GM19438 (cell line): ENCODE measurements at regions not wholly inside any gene's neighbourhood (a gene's known extent, or its start where the extent isn't known, plus 50 kb on each side); places are given as distances from the start of the nearest gene placed in this dataset.
"Not testable (repeated sequence)": the region's sequence is repeated elsewhere in the genome, so short reads cannot be mapped to it uniquely, and the experiment has no call there.

ENCODE experiments used
- ATAC-seq: cut with Tn5 transposase; IDR thresholded peaks from one replicate; pipeline ENCODE4 v1.9.1; 2021; ENCODE audit warnings: low read depth; ENCODE audit not compliant: unreplicated experiment

DNA sequence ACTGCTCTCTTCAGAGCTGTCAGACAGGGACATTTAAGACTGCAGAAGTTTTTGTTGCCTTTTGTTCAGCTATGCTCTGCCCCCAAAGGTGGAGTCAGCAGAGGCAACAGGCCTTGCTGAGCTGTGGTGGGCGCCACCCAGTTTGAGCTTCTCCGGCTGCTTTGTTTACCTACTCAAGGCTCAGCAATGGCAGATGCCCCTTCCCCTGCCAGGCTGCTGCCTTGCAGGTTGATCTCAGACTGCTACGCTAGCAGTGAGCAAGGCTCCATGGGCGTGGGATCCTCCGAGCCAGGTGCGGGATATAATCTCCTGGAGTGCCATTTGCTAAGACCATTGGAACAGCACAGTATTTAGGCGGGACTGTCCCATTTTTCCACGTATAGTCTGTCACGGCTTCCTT is 371.4 kb upstream of the AMOT start:
- ATAC-seq: no peak

DNA sequence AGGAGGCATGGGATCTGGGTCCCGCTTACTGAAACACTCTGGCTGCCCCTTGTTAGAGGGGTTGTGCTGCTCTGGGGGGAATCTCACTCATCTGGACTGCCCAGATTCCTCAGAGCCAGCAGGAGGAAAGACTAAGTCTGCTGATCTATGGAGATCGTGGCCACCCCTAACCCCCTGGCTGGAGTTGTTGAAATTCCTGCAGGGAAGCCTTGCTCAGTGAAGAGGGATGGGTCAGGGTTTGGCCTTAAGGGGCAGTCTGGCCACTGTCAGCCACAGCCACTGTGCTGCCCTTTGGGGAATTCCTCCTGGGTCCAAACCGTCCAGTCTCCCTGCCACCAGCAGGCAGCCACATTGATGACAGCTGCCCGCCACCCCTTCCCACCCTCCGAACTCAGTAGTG is 362.0 kb upstream of the AMOT start:
- no peak for ATAC-seq

DNA sequence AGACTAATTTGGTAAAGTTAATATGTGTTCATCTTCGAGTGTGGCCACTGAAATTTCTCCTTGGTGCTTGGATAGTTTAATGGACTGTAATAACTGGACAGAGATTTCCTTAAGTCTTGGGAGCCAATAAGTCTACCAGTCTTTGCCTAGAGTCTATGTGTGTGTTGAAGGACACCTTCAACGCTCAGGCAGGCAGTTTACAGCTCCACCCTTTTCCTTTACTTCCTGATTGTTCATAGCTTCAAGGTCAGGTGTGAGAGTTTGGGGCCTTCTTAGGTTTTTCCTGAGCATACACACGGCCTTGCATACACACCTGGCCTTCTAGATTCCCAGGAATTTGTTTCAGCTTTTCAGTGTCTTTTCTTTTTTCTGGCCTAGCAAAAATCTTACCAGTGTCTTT is 355.3 kb upstream of the AMOT start:
- no peak for ATAC-seq

DNA sequence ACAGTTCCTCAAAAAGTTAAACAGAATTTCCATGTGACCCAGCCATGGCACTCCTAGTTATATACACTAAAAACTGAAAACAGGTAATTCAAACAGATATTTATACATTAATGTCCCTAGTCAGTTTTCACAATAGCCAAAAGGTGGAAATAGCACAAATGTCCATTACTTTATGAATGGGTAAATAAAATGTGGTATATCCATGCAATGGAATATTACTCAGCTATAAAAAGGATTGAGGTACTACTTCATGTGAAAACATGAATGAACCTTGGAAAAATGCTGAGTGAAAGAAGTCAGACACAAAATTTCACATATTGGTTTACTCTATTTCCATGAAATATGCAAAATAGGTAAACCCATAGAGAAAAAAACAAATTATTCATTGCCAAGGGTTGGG is 351.8 kb upstream of the AMOT start:
- no peak for ATAC-seq

DNA sequence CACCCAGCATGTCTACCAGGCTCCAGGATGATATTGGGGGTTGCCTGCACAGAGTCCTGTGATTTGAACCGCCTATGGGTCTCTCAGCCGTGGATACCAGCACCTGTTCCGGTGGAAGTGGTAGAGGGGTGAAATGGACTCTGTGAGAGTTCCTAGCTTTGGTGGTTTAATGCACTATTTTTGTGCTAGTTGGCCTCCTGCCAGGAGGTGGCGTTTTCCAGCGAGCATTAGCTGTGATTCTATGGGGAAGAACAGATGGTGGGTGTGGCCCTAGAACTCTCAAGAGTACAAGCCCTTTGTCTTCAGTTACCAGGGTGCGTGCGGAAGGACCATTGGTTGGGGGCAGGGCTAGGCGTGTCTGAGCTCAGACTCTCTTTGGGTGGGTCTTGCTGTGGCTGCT is 316.9 kb upstream of the AMOT start:
- ATAC-seq: no peak

DNA sequence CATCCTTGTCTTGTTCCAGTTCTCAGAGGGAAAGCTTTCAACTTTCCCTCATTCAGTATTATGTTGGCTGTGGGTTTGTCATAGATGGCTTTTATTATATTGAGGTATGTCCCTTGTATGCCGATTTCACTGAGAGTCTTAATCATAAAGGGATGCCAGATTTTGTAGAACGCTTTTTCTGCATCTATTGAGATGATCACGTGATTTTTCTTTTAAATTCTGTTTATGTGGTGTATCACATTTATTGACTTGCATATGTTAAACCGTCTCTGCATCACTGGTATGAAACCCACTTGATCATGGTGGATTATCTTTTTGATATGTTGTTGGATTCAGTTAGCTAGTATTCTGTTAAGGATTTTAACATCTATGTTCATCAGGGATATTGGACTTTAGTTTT is 313.7 kb upstream of the AMOT start:
- ATAC-seq: not testable (repeated sequence)

DNA sequence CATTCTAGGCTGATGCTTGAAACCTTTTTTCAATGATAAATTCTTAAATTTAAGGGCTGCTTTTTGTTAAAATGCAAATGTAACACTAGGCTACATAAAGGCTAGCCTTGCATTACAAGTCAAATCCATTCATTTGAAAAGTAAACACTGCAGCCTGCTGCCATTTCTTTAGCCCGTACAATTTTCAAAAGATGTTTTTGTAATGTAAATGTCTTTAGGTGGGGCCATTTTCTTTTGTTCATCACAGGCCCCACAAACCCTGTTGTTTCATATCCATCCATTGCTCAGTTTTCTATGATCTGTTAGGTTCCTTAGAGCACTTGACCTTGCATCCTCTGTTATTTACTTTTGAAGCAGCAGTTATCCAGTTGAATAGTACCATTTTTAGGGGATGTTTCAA is 296.2 kb upstream of the AMOT start:
- ATAC-seq: no peak

DNA sequence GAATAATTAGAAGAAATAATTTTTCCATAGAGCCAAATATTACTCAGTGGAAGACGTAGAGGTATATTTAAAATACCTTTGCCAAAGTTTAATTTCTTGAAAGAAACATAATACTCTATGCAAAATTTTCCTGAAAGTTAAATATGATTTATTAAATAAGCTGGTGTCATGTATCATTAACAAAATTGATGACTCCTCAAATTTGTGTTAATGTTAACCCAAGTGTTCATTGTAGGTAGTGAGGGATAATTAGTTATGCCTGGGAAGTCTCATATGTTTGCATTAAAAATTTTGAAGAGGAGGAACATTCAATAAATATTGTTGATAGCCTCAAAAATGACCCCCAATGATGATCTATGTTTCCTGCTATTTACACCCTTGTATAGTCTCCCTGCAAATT is 292.7 kb upstream of the AMOT start:
- ATAC-seq: no peak

DNA sequence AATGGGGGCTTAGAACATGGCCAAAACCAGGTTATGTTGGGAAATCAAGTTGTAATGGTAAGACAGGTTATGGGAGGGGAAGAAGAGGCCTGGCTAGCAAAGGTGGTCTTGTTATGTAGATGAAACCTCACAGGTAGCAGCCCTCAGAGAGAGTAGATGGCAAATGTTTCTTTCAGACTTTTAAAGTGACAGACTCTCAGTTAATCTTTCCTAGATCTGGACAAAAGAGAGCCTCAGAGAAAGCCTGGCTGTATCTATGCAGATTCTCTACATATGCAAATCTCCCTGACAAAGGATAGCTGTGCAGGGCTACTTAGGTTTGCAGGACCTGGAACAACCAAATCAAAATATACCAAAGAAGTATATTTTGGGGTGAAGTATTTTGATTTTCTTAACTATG is 284.1 kb upstream of the AMOT start:
- no peak for ATAC-seq

DNA sequence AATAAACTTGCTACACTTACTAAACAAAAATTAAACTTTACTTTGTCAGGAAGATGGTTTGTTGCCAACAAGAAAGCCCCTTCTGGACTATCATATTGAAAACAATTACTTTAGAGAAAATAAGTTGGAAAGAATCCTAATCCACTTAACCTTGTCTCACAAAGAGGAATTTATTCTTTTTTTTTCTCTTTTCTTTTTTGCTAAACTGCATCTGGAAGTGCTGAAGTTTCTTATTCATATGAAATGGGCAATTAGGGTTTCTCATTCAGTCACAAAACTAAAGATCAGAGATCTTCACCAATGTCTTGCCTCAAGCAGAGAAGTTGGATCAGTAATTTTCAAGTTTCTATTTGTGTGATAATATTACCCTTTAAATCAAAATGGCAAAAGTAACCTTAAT is 234.9 kb upstream of the AMOT start:
- ATAC-seq: no peak

DNA sequence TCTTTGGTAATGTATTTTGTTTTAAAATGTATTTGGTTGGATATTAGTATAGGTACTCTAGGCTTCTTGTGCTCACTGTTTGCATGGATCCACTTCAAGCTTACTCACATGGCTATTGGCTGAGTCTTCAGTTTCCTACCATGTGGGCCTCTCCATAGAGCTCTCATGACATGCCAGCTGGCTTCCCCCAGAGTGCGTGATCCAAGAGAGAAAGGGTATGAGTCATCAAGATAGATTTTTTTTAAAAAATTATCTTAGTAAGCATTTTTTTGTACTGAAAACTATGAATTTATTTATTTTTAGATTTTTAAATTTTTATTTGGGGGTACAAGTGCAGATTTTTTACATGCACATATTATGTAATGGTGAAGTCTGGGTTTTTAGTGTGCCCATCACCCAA is 219.1 kb upstream of the AMOT start:
- ATAC-seq: no peak

DNA sequence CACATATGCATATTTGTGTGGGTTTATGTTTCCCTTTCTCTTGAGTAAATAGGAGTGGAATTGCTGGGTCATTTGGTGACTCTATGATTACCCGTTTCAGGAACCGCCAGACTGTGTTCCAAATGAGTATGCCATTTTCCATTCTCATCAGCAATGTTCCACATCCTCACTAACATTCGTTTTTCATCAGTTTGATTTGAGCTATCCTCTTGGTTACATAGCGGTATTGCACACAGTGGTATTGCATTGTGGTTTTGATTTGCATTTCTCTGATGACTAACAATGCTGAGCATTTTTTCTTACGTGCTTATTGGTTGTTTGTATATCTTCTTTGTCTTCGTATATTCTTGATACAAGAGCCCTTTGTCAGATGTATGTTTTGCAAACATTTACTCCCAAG is 218.0 kb upstream of the AMOT start:
- no peak for ATAC-seq

DNA sequence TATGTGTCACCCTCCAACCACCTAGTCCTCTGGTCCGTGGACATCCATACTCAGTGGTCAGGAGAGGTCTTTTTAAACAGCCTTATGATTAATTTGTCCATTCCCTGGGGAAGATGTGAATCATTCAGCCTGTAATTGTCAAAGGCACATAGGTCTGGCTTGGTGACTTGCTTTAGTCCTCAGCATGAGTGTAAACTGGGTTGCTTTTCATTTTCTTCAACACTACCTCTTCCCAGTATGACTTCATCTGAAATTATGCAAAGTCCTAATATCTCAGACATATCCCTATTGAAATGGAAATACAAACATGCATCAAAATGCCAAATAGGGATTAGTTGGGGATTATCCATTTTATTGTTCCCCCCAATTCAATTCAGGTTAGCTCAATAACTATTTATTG is 208.3 kb upstream of the AMOT start:
- ATAC-seq: no peak

DNA sequence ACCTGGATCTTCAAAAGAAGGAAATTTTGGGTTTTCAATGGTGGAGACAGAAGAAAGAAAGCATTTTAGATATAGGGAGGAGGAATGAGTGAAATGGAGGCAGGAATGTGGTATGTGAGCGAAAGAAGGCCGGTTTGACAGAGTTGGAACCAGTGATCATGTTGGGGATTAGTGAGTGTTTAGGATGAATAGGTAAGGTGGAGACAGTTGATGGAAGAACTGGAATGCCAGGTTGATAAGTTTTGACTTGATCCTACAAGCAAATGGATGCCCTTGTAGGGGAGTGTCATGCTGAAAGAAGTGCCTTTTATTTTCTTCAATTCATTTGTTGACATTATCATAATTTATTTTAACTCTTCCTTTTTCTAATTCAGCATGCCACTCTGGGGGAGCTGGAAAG is 207.8 kb upstream of the AMOT start:
- ATAC-seq: no peak

DNA sequence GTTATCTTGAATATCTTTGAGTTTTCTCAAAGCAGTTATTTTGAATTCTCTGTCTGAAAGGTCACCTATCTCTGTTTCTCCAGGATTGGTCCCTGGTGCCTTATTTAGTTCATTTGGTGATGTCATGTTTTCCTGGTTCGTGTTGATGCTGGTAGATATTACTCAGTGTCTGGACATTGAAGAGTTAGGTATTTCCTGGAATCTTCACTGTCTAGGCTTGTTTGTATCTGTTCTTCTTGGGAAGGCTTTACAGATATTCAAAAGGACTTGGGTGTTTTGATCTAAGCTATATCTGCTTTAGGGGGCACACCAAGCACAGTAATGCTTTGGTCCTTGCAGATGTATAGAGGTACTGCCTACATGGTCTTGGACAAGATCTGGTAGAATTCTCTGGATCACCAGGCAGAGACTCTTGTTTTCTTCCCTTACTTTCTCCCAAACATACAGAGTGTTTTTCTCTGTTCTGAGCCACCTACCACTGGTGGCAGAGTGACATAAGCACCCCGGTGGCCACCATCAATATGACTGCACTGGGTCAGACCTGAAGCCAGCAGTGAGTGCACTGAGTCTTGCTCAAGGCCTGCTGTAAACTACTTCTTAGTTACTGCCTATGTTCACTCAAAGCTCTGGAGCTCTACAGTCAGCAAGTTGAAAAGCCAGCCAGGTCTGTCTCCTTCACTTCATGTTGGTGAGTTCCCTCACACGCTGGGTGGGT is 193.5 kb upstream of the AMOT start:
- ATAC-seq: no peak

DNA sequence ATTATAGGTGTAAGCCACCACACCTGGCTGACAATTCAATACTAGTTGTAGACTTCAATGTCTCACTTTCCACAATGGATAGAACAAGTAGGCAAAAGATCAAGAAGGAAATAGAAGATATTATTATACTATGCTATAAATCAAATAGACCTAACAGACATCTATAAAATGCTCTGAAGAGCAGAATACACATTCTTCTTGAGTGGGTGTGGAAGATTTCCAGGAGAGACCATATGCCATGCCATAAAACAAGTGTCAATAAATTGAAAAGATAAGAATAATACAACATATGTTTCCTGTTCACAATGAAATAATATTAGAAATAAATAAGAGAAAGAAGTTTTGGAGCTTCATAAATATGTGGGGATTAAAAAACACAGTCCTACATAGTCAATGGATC is 179.3 kb upstream of the AMOT start:
- ATAC-seq: no peak

DNA sequence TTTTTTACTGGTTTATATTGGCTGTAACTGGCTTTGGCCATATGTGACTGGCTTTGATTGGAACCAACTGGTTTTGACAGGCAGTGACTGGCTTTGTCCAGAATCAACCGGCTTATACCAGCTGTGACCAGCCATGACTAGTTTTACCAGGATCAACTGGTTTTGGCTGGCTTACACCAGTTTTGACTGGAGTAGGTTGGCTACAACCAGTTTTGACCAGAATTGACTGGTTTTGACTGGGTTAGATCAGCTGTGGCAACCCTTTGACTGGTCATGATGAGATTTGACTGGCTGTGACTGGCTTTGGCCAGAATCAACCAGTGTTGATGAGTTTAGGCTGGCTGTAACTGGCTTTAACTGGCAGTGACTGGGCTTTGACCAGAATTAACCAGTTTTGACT is 169.2 kb upstream of the AMOT start:
- ATAC-seq: no peak

DNA sequence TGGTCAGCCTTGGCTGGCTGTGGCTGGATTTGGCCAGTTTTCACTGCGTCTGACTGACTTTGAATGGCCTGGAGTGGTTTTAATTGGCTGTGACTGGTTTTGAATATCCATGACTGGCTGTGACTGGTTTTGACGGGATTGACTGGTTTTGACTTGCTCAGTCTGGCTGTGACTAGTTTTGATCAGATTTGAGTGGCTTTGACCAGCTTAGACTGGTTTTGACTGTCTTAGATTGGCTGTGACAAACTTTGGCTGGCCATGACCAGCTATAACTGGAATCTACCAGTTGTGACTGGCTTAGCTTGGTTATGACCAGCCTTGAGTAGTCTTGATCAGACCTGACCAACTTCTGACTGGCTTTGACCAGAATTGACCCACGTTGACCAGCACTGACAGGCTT is 168.4 kb upstream of the AMOT start:
- no peak for ATAC-seq

DNA sequence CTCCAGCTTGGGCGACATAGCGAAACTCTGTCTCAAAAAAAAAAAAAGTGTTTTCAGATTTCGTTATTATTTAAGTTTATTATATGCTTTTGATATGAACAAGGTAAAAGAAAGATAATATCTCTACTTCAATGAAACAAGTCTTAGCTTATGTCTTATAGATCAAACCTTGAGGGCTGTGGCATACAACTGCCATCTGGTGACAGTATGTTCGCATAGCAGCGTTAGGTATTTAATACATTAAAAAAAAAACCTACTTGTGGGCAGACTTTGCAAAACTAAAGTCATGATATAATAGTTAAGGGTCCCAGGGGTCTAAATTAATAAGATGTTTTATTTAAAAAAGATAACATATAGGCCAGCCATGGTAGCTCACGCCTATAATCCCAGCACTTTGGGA is 161.2 kb upstream of the AMOT start:
- no peak for ATAC-seq

DNA sequence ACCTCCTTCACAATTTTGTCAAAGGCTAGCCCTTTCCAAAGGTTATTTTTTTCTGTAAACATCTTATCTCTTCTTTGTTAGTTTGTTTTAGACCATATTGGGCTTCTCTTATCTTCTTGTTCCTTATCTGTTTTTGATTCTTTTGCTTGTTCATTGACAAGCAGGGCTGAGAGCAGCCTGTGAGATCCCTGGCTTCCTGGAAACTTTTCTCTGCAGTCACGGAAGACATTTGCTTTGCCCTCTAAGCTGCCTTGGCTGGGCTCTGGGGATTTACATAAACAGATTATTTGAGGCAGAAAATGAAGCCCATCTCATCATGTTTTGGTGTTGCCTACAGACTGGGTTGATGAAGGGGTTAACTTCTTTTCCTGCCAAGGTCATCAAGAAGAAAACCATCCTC is 157.4 kb upstream of the AMOT start:
- no peak for ATAC-seq

DNA sequence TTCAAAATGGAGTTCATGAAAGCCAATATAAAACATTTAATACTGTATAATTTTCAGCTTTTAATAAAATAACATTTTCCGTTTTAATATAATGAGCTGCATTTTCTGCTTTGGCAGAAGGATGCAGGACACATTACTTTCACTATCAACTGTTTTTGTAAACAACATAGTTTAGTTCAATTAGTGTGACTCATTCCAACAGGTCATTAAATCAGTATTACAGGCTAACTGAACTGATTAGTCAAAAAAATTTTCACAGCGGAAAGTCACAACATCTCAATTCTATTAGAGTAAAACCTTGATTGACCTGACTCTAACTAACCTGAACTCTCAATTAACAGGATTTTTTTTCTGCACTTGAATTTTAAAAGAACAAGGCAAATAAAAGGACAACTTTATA is 151.2 kb upstream of the AMOT start:
- no peak for ATAC-seq

DNA sequence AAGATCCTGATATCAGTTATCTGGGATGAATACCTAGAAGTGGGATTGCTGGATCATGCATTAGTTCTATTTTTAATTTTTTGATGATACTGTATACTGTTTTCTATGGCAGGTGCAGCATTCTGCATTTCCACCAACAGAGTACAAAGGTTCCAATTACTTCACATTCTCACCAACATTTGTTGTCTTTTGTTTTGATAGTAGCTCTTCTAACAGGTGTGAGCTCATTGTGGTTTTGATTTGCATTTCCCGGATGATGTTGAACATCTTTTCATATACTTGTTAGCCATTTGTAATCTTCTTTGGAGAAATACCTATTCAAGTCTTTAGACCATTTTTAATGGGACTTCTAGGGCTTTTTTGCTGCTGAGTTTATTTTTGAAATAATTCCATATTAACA is 139.2 kb upstream of the AMOT start:
- no peak for ATAC-seq
